ENCODE measurements at regions not wholly inside any gene's neighbourhood (a gene's known extent, or its start where the extent isn't known, plus 50 kb on each side); places are given as distances from the start of the nearest gene placed in this dataset.

GRCh38 chr5:158430166-158430797 is 571.3 kb upstream of the CLINT1 start:
- TF ChIP-seq POLR2A (IDR thresholded peaks at IDR 0.05; ENCODE audit: low read depth) = no peak
- no peak for TF ChIP-seq EP300 (IDR thresholded peaks at IDR 0.05)
- TF ChIP-seq POLR2AphosphoS5 (IDR thresholded peaks at IDR 0.05) = no peak
- TF ChIP-seq CTCF (IDR thresholded peaks at IDR 0.05) = no peak

All from esophagus muscularis mucosa (tissue), 4 donors.